ENCODE measurements at regions not wholly inside any gene's neighbourhood (a gene's known extent, or its start where the extent isn't known, plus 50 kb on each side); places are given as distances from the start of the nearest gene placed in this dataset.

DNA sequence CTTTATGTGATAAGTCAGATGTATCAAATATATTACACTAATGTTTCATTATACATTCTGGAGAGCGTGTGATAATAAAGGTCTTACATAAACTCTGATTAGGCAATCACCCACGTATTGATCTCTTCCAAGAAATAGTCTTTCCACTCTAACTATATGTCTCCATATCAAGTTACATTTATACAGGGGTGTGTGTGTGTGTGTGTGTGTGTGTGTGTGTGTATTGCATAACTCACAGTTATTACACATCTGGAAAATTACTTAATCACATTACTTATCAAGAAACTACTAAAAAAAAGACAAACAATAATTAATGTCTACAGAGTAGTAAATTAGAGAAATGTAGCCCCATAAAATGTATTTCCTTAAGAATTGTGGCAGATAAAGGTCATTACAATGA lies 339.8 kb downstream of the CDH19 start:
- Histone ChIP-seq H3K9ac (ENCODE audit: low read length) (no peak overlapping the region), H2BK5ac (ENCODE audit: low read depth, low read length, poor library complexity) (no peak overlapping the region), H2BK12ac (ENCODE audit: low read length) (no peak overlapping the region), H2BK120ac (ENCODE audit: insufficient read depth, low read length, poor library complexity) (no peak overlapping the region), H3K23ac (ENCODE audit: low read length) (no peak overlapping the region), H4K8ac (ENCODE audit: low read depth, low read length) (no peak overlapping the region), H3K79me1 (ENCODE audit: low read length) (no peaks in the 10 kb centered on the region), H3K4me3 (ENCODE audit: low read depth, low read length) (no peak overlapping the region), H3K79me2 (ENCODE audit: control insufficient read depth, insufficient read depth, low read length, poor library complexity) (no peaks in the 10 kb centered on the region), H3K4me2 (ENCODE audit: low read length) (no peak overlapping the region), H3K4ac (ENCODE audit: low read depth, low read length) (no peak overlapping the region), H4K91ac (ENCODE audit: low read depth, low read length) (no peak overlapping the region), H3K36me3 (ENCODE audit: control insufficient read depth in 1 of 2, insufficient read depth in 2 of 2, low read length in 2 of 2) (no peaks in the 10 kb centered on the region), H3K14ac (ENCODE audit: low read length) (no peak overlapping the region), H4K12ac (ENCODE audit: low read depth, low read length) (no peak overlapping the region), H2AK5ac (ENCODE audit: low read length) (no peak overlapping the region), H3K4me1 (ENCODE audit: control insufficient read depth in 1 of 2, insufficient read depth in 2 of 2, low read length in 2 of 2) (no peaks in the 10 kb centered on the region), H3K27ac (ENCODE audit: low read depth, low read length) (no peak overlapping the region), H3K9me3 (ENCODE audit: insufficient read depth, low read depth, low read length) (no peaks in the 10 kb centered on the region), H2AFZ (ENCODE audit: insufficient read depth, low read length, poor library complexity) (no peak overlapping the region), H3K18ac (ENCODE audit: low read length) (no peak overlapping the region), H3K27me3 (ENCODE audit: insufficient read depth, low read length) (no peaks in the 10 kb centered on the region)
- DNase-seq = no peak
- WGBS (ENCODE audit: extremely low coverage, insufficient coverage, insufficient read length) = no CpG with 5 or more reads among the region's 2 CpGs

DNA sequence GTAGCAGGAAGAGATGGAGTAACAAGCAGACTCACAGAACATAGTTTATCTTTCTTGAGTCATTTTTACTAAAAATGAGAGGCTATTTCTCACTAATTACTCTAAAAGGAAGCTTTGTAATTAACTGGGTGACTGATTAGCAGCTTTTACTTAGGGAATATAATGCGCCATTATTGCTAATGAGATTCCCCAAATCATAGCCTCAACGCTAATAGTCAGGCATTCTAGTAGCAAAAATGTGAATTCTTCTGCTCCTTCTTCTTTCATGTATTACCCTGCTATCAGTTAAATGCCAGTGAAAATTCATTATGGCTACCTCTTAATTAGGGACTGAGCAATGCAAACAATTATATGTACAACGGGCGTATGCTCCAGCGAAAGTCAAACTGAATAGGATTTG lies 349.8 kb downstream of the CDH19 start:
- no CpG with 5 or more reads among the region's 5 CpGs for WGBS (ENCODE audit: extremely low coverage, insufficient coverage, insufficient read length)
- H3K4me1 ChIP-seq (ENCODE audit: control insufficient read depth in 1 of 2, insufficient read depth in 2 of 2, low read length in 2 of 2) = no peaks in the 10 kb centered on the region
- H3K4ac ChIP-seq (ENCODE audit: low read depth, low read length) = no peak overlapping the region
- H2AFZ ChIP-seq (ENCODE audit: insufficient read depth, low read length, poor library complexity) = no peak overlapping the region
- H3K4me3 ChIP-seq (ENCODE audit: low read depth, low read length) = no peak overlapping the region
- H3K79me1 ChIP-seq (ENCODE audit: low read length) = no peaks in the 10 kb centered on the region
- no peak overlapping the region for H2BK12ac ChIP-seq (ENCODE audit: low read length)
- no peak overlapping the region for H3K18ac ChIP-seq (ENCODE audit: low read length)
- no peak overlapping the region for H3K4me2 ChIP-seq (ENCODE audit: low read length)
- H3K79me2 ChIP-seq (ENCODE audit: control insufficient read depth, insufficient read depth, low read length, poor library complexity) = no peaks in the 10 kb centered on the region
- no peak overlapping the region for H4K12ac ChIP-seq (ENCODE audit: low read depth, low read length)
- H3K36me3 ChIP-seq (ENCODE audit: control insufficient read depth in 1 of 2, insufficient read depth in 2 of 2, low read length in 2 of 2) = no peaks in the 10 kb centered on the region
- H2BK5ac ChIP-seq (ENCODE audit: low read depth, low read length, poor library complexity) = no peak overlapping the region
- no peak overlapping the region for H2BK120ac ChIP-seq (ENCODE audit: insufficient read depth, low read length, poor library complexity)
- no peak overlapping the region for H3K23ac ChIP-seq (ENCODE audit: low read length)
- DNase-seq = no peak
- H3K9me3 ChIP-seq (ENCODE audit: insufficient read depth, low read depth, low read length) = no peaks in the 10 kb centered on the region
- no peak overlapping the region for H4K8ac ChIP-seq (ENCODE audit: low read depth, low read length)
- H3K27me3 ChIP-seq (ENCODE audit: insufficient read depth, low read length) = no peaks in the 10 kb centered on the region
- no peak overlapping the region for H2AK5ac ChIP-seq (ENCODE audit: low read length)
- H3K14ac ChIP-seq (ENCODE audit: low read length) = no peak overlapping the region
- no peak overlapping the region for H4K91ac ChIP-seq (ENCODE audit: low read depth, low read length)
- no peak overlapping the region for H3K27ac ChIP-seq (ENCODE audit: low read depth, low read length)
- no peak overlapping the region for H3K9ac ChIP-seq (ENCODE audit: low read length)

DNA sequence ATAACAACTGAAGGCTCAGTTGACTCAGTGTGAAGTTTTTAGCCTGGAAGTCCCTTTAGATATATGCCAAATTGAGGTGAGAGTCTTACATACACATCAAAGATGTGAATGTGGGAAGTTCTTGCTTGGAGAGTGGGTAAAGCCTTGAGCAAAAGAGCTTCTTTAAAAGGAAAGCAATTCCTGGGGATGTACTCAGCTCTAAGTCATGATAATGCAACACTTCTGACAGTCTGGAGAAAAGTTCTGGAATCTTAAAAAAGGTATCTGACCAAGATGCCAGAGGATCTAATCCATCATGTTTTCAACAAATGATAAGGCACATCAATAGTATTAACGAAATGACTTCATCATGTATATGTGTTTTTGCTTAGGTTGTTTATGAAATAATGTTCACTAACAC lies 351.2 kb downstream of the CDH19 start:
- Histone ChIP-seq H3K23ac (ENCODE audit: low read length) (no peak overlapping the region), H2AK5ac (ENCODE audit: low read length) (no peak overlapping the region), H3K4me3 (ENCODE audit: low read depth, low read length) (no peak overlapping the region), H3K4ac (ENCODE audit: low read depth, low read length) (no peak overlapping the region), H4K91ac (ENCODE audit: low read depth, low read length) (no peak overlapping the region), H3K27me3 (ENCODE audit: insufficient read depth, low read length) (no peaks in the 10 kb centered on the region), H2BK120ac (ENCODE audit: insufficient read depth, low read length, poor library complexity) (no peak overlapping the region), H3K9me3 (ENCODE audit: insufficient read depth, low read depth, low read length) (no peaks in the 10 kb centered on the region), H3K36me3 (ENCODE audit: control insufficient read depth in 1 of 2, insufficient read depth in 2 of 2, low read length in 2 of 2) (no peaks in the 10 kb centered on the region), H3K27ac (ENCODE audit: low read depth, low read length) (no peak overlapping the region), H3K4me2 (ENCODE audit: low read length) (no peak overlapping the region), H3K14ac (ENCODE audit: low read length) (no peak overlapping the region), H4K8ac (ENCODE audit: low read depth, low read length) (no peak overlapping the region), H2BK12ac (ENCODE audit: low read length) (no peak overlapping the region), H2AFZ (ENCODE audit: insufficient read depth, low read length, poor library complexity) (no peak overlapping the region), H2BK5ac (ENCODE audit: low read depth, low read length, poor library complexity) (no peak overlapping the region), H3K9ac (ENCODE audit: low read length) (no peak overlapping the region), H3K4me1 (ENCODE audit: control insufficient read depth in 1 of 2, insufficient read depth in 2 of 2, low read length in 2 of 2) (no peaks in the 10 kb centered on the region), H3K18ac (ENCODE audit: low read length) (no peak overlapping the region), H3K79me2 (ENCODE audit: control insufficient read depth, insufficient read depth, low read length, poor library complexity) (no peaks in the 10 kb centered on the region), H4K12ac (ENCODE audit: low read depth, low read length) (no peak overlapping the region), H3K79me1 (ENCODE audit: low read length) (no peaks in the 10 kb centered on the region)
- WGBS (ENCODE audit: extremely low coverage, insufficient coverage, insufficient read length) = no CpG with 5 or more reads among the region's 1 CpG
- DNase-seq = no peak

GRCh38 chr18:66235206-66235605 lies 368.7 kb downstream of the CDH19 start:
- no peaks in the 10 kb centered on the region for H3K79me1 ChIP-seq (ENCODE audit: low read length)
- no peak overlapping the region for H3K4ac ChIP-seq (ENCODE audit: low read depth, low read length)
- H2BK5ac ChIP-seq (ENCODE audit: low read depth, low read length, poor library complexity) = no peak overlapping the region
- no peak overlapping the region for H3K4me2 ChIP-seq (ENCODE audit: low read length)
- no peak overlapping the region for H4K12ac ChIP-seq (ENCODE audit: low read depth, low read length)
- peaks cover 3% of the 10 kb centered on the region in 2 experiments for H3K4me1 ChIP-seq (ENCODE audit: control insufficient read depth in 1 of 2, insufficient read depth in 2 of 2, low read length in 2 of 2)
- H3K9ac ChIP-seq (ENCODE audit: low read length) = no peak overlapping the region
- H3K14ac ChIP-seq (ENCODE audit: low read length) = no peak overlapping the region
- H3K36me3 ChIP-seq (ENCODE audit: control insufficient read depth in 1 of 2, insufficient read depth in 2 of 2, low read length in 2 of 2) = no peaks in the 10 kb centered on the region
- no peaks in the 10 kb centered on the region for H3K79me2 ChIP-seq (ENCODE audit: control insufficient read depth, insufficient read depth, low read length, poor library complexity)
- no peaks in the 10 kb centered on the region for H3K27me3 ChIP-seq (ENCODE audit: insufficient read depth, low read length)
- H3K23ac ChIP-seq (ENCODE audit: low read length) = no peak overlapping the region
- WGBS (ENCODE audit: extremely low coverage, insufficient coverage, insufficient read length) = no CpG with 5 or more reads among the region's 2 CpGs
- H2BK120ac ChIP-seq (ENCODE audit: insufficient read depth, low read length, poor library complexity) = no peak overlapping the region
- H3K27ac ChIP-seq (ENCODE audit: low read depth, low read length) = no peak overlapping the region
- H3K4me3 ChIP-seq (ENCODE audit: low read depth, low read length) = no peak overlapping the region
- H2AK5ac ChIP-seq (ENCODE audit: low read length) = no peak overlapping the region
- no peaks in the 10 kb centered on the region for H3K9me3 ChIP-seq (ENCODE audit: insufficient read depth, low read depth, low read length)
- H4K8ac ChIP-seq (ENCODE audit: low read depth, low read length) = no peak overlapping the region
- H2AFZ ChIP-seq (ENCODE audit: insufficient read depth, low read length, poor library complexity) = no peak overlapping the region
- no peak overlapping the region for H4K91ac ChIP-seq (ENCODE audit: low read depth, low read length)
- H2BK12ac ChIP-seq (ENCODE audit: low read length) = no peak overlapping the region
- H3K18ac ChIP-seq (ENCODE audit: low read length) = no peak overlapping the region
- DNase-seq = peak; percentile 21 to 57
